HG02759 (cell line): ENCODE measurements at regions not wholly inside any gene's neighbourhood (a gene's known extent, or its start where the extent isn't known, plus 50 kb on each side); places are given as distances from the start of the nearest gene placed in this dataset.
"Not testable (repeated sequence)": the region's sequence is repeated elsewhere in the genome, so short reads cannot be mapped to it uniquely, and the experiment has no call there.

Source experiments
- ATAC-seq: cut with Tn5 transposase; IDR thresholded peaks from one replicate; pipeline ENCODE4 v1.9.1; 2021; ENCODE audit warnings: mild to moderate bottlenecking, moderate library complexity; ENCODE audit not compliant: unreplicated experiment

DNA sequence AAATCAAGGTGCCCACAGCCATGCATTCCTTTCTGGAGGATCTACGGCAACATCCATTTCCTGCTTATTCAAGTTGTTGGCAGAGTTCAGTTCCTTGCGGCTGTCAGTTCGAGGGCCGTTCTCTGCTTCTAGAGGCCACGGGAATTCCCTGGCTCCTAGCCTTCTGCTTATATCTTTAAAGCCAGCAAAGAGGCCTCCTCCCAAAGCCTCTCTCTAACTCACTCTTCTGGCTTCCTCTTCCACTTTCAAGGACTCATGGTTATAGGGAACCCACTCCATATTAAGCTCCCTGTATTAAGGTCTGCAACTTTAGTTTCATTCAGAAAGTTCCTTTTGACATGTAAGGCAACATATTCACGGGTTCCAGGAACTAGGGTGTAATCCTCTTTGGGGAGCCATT is 150.1 kb upstream of the RMP24 start:
- ATAC-seq: no peak

DNA sequence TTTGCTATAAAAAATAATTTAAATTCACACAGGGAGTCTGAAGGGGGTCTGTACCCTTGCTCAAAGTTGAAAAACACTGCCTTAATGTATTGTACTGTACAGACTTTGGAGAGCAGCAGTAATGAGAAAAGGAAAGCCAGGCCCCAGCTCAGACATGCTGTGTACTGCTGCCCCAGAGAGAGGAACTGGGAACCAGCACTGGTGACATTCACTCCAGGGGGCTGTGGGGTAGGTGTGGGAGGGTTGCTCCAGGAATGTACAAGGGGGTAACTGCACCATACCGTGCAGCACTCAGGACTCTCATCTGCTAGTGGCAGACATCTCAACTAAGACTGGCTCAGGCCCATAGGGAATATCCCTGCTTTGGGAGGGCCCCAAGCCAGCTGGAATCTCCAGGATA is 146.0 kb upstream of the RMP24 start:
- no peak for ATAC-seq

DNA sequence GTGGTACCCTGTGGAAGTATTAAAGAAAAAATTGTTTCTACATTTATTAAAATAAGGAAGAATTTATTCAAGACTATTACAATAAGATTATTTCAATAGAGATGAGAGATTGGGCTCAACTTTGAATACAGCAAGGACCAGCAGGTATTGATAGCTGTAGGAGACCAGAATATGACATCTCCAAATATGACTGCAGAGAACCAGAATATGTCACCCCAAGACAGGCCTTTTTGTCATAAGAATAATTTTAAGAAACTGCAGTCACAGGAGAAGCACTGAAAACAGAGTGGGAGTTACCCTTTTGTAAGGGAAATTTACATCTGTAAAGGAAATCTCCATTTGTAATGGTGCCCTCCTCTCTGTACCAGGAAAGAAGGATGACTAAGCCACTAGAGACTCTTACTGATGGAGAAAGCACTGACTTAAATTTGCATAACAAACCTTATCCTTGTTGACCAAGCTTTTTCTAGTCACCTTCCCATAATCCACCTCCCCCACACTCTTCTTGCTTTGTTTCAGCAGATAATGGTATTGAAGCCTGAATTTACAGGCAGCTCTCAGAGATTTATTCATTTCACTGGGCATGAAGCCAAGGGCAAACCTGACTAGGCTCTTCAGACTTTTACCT is 145.1 kb upstream of the RMP24 start:
- no peak for ATAC-seq

DNA sequence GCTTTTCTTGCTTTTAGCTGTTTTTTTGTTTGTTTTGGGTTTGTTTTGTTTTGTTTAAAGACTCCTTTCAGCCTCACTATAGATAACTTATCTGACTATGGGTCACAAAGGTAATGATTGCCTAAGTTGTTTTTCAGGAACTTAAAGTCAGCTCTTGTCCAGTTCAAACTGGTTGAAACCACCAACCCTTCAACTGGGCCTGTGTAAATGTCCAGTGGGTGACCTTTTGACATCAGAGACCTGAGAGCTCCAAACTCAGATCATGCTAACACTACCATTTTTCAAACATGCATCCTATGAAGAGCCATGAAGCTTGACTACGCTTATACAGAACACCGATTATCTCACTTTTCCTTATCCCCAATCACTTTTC is 144.6 kb upstream of the RMP24 start:
- no peak for ATAC-seq

DNA sequence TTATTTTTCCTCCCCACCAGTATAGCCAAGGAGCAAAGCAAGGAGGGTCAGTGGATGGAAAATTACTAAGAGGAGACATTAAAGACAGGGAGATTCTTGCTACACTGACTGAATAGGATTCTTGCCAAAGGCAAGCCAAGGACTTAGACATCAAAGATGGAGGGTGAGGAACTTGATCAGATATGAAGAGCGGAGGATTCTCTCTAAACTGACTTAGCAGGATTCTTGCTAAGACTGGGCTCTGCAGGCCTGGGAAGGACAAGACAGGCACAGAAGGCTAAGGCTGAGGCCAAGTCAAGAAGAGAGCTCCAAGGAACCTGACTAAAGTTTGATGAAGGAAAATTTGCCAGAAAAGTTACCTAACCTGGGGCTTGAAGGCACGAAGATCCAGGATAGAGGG is 143.9 kb upstream of the RMP24 start:
- ATAC-seq: no peak

DNA sequence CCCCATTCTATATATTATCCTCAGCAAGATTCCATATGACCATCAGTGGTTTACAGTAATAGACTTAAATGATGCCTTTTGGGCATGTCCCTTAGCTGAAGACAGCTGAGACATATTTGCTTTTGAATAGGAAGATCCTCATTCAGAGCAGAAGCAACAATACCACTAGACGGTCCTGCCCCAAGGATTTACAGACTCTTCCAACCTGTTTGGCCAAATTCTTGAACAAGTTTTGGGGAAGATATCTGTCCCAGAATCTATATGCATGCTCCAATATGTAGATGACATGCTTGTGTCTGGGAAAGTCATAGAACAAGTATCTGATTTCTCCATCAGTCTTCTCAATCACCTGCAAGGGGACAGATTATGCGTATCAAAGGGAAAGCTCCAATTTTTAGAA is 137.1 kb upstream of the RMP24 start:
- ATAC-seq: no peak

DNA sequence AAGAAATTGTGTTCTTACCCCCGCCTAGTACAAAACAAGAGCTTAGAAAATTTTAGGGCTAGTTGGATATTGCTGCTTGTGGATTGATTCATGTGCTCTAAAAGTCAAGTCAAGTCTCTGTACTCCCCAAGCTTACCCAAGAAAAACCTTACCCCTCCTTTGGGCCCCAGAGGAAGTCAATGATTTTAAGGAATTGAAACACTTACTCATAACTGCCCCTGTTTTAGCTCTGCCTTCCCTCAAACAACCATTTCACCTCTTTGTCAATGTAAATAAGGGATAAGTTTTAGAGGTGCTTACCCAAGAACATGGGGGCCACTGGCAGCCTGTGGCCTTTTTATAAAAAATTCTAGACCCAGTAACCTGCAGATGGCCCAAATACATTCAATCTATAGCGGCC is 136.6 kb upstream of the RMP24 start:
- peak; percentile 95 for ATAC-seq

DNA sequence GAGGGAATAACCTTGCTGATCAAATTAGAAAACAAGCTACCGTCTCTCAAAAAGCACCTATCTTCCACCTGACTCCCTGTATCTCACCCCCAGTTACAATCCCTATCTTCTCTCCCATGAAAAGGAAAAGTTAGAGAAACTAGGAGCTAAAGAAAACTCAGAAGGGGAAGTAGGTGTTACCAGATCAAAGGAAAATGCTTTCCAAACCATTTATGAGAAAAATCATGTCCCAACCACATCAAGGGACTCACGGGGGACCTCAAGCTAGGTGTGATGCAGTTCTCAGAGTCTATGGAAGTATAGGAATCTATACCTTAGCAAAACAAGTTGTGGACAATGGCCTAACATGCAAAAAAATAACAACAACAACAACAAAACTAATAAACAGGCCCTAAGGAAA is 135.5 kb upstream of the RMP24 start:
- ATAC-seq: no peak

DNA sequence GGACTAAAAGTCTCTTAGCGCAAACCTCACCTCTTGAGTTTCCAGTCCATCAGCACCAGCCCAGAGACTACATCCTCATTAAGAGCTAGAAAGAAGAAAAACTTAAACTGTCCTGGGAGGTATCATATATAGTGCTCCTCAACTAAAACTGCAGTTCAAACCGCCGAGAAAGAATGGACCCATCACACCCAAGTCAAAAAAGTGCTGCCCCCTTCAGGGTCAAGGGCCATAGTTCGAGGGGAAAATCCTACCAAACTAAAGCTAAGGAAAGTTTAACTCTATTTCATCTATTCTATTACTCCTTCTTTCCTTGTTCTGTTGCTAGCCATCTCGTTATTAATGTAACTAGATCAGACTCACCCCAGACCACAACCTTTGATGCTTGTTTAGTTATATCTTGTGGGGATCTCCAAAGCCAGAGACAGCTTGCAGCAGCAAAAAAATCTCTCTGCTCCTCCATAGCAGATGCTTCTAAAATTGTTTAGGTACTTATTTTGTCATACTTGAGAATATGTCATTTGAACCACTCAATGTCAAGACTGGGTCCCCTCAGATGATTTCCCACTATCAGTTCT is 134.5 kb upstream of the RMP24 start:
- no peak for ATAC-seq

DNA sequence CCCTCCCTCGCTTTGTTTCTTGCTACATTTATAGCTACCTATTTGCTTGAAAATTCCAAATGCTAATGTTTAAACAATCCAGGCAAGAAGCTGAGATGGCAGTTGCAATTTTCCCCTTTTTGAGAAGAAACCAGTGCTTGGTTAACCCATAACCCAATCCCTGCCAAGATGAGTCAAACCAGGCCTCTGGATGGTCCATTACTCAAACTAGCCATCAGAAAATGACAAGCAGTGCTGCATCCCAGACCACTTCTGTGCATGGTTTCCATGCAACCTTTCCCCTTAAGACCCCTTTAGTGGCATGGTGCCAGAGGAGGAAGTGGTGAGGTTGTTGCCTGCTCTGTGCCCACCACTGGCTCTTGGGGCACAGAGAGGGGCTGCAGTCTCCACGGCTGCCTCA is 131.2 kb upstream of the RMP24 start:
- no peak for ATAC-seq

DNA sequence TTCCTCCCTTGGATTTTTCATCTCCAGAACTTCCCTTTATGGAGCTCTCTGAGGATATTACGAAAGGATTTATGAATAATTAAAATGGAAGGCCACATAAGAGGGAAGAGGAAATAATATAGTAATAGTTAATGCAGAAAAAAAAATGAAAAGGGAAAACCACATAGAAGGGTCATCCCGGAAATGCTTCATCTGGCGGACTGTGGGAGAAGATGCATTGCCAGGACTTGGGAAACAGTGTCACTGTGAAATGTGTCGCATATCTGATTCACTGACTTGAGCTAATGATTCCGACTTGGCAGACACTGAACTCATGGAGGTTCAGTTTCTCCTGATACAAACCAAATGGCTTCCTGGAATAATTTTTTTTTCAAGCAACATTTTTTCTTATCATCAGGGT is 129.9 kb upstream of the RMP24 start:
- ATAC-seq: no peak

DNA sequence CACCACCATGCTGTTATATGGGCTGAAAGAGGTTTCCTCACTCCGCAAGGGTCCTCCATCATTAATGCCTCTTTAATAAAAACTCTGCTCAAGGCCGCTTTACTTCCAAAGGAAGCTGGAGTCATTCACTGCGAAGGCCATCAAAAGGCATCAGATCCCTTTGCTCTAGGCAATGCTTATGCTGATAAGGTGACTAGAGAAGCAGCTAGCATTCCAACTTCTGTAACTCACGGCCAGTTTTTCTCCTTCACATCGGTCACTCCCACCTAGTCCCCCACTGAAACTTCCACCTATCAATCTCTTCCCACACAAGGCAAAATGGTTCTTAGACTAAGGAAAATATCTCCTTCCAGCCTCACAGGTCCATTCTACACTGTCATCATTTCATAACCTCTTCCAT is 124.2 kb upstream of the RMP24 start:
- not testable (repeated sequence) for ATAC-seq

DNA sequence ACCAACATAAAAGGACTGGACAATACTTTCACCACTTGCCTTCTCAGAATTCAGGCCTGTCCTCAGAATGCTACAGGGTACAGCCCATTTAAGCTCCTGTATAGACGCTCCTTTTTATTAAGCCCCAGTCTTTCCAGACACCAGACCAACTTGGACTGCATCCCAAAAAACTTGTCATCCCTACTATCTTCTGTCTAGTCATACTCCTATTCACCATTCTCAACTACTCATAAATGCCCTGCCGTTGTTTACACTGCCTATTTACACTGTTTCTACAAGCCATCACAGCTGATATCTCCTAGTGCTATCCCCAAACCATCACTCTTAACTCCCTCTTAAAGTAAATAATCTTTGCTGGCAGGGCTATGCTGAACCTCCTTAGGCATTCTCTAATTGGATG is 123.2 kb upstream of the RMP24 start:
- ATAC-seq: not testable (repeated sequence)

DNA sequence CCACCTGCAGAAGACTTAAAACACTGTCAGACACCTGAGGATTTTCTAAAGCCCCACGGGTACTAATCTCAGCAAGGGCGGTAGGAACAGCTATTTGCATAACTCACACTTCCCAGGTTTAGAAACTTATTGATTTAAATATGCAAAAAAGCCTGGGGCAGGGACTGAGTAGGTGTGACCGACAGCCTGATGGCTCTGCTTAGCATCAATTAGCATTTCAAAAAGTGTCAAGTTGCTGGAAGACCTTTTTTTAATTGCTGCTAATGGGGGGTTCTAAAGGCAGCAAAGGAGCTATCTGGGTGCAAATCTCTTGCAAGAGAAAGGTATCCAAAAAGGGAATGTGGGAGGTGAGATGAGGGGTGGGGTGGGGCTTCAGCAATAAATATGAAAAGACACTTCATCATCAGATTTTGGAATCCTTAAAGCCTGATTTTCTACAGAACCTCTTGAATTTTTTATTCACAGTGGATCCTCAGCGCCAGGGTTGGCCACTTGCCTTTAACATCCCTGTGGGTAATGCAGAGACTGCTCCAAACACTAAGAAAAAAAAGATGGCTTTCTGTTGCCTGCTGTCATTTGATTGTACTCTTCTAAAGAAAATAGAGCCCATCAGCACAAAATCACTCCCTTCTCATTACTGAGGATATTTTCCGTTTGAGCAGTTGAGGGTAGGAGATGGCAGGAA is 121.1 kb upstream of the RMP24 start:
- ATAC-seq: no peak

DNA sequence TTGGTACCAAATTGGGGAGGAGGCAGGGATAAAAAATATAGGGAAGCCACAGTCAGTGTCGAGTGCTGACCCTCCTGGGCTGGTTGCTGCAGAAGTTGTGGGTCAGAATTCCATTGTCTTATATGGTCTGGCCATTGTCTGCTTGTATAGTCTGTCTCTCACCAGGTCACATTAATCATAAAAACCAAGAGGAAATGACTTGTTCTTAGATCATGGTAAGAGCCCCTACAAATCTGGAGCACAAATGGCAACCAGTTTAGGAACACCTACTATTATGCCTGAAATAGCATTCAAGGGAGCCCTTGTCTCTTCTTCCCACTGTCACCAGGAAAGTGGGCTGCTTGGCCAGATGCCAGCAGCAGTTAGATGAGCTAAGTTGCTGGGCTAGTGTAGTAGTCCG is 119.7 kb upstream of the RMP24 start:
- no peak for ATAC-seq

DNA sequence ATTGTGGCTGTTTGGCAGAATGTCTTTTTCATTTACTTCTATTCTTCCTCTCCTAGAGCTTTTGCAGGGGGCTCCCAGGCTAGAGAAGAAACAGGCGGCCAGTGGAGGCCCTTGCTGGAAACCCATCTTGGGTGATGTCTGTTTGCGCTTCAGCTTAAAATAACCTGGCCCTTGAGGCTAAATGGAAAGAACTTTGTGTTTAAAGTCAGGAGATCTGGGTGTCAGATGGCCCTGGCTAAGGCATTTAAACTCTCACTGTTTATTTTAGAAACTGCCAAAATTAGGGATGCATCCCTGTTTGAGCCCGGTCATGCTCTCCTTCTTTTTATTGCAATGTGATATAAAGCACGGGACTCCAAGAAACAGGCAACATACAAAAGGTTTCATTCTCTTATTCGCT is 118.4 kb upstream of the RMP24 start:
- ATAC-seq: no peak

DNA sequence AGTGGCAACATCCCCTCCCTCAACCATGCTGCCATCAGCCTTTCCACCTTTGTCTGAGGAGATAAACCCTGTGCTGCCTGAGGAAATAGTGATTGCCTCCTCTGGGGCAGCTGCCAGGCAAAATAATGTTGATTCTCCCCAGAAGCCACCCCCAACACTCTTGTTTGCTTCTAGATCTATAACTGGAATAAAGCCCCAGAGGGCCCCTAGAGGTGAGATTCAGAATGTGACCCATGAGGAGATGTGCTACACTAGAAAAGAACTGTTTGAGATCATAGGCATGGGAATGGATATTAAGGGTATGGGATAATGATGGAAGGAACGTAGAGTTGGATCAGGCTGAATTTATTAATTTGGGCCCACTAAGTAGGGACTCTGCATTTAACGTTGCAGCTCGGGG is 116.3 kb upstream of the RMP24 start:
- no peak for ATAC-seq

DNA sequence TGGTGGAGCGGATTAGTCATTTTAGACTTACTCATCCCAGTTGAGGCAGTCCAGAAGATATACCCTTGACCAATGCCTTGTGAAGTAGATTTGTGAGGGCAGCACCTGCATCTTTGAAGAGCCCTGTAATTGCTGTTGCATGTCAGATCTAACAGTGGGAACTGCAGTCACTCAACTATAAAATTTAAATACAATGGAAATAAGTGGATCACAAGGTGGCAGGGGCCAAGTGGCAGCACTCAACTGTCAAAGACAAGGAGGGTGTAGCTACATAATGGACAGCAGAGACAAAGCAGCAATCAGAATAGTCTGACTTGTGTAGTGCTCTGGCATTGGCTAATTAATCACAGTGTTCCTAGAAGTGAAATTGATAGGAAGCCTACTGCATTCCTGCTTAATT is 115.8 kb upstream of the RMP24 start:
- ATAC-seq: not testable (repeated sequence)

DNA sequence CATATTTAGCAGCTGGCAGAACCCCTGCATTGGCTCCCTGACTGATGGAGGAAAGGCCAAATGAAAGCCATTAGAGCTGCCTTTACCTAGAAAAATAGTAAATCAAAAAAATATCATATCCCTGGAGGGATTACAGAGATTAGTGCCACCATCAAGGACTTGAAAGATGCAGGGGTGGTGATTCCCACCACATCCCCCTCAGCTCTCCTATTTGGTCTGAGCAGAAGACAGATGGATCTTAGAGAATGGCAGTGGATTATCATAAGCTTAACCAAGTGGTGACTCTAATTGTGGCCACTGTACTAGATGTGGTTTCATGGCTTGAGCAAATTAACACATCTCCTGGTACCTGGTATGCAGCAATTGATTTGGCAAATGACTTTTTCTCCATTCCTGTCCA is 114.9 kb upstream of the RMP24 start:
- ATAC-seq: not testable (repeated sequence)

DNA sequence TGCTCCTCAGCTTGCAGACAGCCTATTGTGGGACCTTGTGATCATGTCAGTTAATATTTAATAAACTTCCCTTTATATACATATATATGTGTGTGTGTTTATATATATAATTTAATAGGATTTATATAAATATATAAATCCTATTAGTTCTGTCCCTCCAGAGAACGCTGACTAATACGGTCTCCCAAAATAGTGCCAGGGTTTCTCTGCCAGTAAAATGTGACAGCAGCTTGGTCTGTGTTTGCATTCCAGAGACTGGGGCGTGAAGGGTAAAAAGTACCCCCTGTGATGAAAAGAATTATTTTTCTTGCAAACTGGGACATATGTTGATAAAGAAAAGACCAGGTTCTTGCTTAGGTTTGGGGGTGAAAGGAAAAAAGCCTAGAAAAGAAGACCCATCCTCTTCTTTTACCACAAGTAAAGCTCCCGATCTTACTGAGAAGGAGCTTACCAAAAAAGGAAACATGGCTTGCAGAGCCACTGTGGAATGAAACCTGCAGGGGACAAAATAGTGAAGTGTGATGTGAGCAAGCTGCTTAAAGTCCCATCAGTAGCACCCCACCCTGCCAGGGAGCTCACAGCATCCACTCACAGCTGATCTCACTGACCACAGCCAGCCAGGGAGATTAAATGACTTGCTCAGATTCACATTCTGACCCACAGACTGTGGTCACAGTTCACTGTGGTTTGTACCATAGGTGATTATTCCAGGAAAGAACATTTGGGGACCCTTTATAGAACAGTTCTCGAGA is 110.9 kb upstream of the RMP24 start:
- peak; percentile 92 for ATAC-seq

DNA sequence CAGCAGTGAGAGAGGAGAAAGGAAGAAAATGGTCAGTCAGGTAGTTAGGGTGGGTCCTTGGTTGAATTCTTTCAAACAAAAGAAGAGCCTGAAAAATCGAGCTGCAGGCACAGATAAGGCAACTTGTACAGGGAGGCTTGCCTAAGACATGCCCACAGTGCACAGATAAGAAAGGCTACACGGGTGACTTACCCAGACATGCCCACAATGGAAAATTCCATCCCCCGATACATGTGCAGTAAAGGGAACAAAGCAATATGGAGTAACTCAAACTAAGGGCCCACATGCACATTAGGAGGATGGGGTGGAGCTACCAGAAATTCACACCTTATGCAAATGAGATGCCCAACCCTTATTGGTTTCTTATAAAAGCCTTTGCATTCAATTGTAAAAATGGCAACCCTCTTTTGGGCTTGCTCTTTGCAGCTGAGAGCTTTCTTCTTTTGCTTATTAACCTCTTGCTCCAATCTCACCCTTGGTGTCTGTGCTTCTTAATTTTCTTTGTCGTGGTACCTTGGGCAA is 110.3 kb upstream of the RMP24 start:
- peak; percentile 57 for ATAC-seq

DNA sequence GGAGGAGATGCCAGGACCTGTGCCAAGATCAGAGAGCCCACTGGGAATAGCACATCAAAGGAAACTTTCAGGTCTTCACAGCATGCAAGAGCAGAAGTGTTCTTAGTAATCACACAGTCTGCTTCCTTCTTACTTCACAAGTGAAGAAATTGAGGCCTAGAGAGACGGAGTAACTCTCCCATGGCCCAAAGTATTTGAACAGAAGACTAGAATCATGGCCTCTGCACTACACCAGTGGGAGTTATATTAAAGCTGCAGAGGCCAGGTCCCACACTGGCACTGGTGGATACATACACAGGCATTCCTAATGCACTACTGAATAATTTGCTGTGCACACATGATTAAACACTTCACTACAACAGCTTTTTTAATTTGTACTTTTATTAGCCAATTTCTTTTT is 107.6 kb upstream of the RMP24 start:
- no peak for ATAC-seq
